ENCODE measurements at regions not wholly inside any gene's neighbourhood (a gene's known extent, or its start where the extent isn't known, plus 50 kb on each side); places are given as distances from the start of the nearest gene placed in this dataset.

DNA sequence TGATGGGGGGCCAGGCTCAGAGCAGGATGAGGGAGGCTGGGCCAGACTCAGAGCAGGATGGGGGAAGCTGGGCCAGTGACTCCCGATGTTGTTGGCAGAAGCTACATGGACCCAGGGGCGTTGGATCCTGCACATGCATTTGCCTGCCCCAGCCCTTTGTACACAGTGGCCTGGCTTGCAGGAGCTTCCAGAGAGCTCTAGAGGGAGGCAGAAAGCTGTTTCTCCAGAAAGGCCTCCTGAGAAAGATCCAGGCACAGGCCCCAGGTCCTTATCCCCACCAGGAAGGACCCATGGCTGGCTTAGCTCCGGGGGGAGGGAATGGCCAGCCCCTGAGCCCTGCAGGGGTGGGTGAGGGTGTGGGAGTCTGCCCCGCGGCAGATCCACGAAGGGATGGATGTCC, 106.6 kb upstream of the ACTRT2 start:
- BruUV-seq (replicated peaks) = no TSS peak
- TF ChIP-seq, protein P1, sequence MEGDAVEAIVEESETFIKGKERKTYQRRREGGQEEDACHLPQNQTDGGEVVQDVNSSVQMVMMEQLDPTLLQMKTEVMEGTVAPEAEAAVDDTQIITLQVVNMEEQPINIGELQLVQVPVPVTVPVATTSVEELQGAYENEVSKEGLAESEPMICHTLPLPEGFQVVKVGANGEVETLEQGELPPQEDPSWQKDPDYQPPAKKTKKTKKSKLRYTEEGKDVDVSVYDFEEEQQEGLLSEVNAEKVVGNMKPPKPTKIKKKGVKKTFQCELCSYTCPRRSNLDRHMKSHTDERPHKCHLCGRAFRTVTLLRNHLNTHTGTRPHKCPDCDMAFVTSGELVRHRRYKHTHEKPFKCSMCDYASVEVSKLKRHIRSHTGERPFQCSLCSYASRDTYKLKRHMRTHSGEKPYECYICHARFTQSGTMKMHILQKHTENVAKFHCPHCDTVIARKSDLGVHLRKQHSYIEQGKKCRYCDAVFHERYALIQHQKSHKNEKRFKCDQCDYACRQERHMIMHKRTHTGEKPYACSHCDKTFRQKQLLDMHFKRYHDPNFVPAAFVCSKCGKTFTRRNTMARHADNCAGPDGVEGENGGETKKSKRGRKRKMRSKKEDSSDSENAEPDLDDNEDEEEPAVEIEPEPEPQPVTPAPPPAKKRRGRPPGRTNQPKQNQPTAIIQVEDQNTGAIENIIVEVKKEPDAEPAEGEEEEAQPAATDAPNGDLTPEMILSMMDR (conservative IDR thresholded peaks at IDR 0.05; ENCODE audit: low read length) = no peak
- TF ChIP-seq EZH2phosphoT487 (IDR thresholded peaks at IDR 0.05; ENCODE audit: borderline replicate concordance, low read depth, low read length) = no peak

DNA sequence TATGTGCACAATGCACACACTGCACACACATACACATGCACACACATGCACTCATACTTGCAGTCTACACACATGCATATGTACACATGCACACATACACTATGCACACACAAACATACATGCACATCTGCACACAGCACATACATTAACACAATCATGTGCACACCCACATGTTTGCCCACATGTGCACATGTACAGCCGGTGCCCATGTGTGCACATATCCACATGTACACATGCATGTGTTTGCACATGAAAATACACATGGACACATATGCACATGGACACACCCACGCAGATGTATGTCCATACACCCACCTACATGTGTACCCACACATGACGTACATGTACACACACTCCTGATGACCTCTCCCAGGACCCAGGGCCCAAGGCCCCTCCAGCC, 105.1 kb upstream of the ACTRT2 start:
- Histone ChIP-seq H4K20me1 (ENCODE audit: insufficient read depth, low read length) (no peaks in the 10 kb centered on the region), H3K36me3 (ENCODE audit: insufficient read depth, low read length) (no peaks in the 10 kb centered on the region), H2AFZ (ENCODE audit: low read length) (no peak overlapping the region), H3K27ac (ENCODE audit: low read depth, low read length, poor library complexity, severe bottlenecking) (no peak overlapping the region), H3K4me3 (ENCODE audit: low read depth, low read length, poor library complexity, severe bottlenecking) (no peak overlapping the region), H3K4me2 (ENCODE audit: low read length) (no peak overlapping the region), H3K9me2 (ENCODE audit: insufficient read depth, low read length) (no peaks in the 10 kb centered on the region), H3K9me3 (ENCODE audit: low read length) (no peaks in the 10 kb centered on the region), H3K4me1 (ENCODE audit: insufficient read depth, low read length, poor library complexity, severe bottlenecking) (no peaks in the 10 kb centered on the region), H3K79me2 (ENCODE audit: insufficient read depth, low read depth, low read length) (no peaks in the 10 kb centered on the region)
- intact Hi-C loops (cut with micrococcal nuclease; ENCODE audit: unreplicated experiment) = no loop called here
- ChIA-PET POLR2A (no interaction called here), CTCF (ENCODE audit: unreplicated experiment) (no interaction called here)
- BruUV-seq (replicated peaks) = no TSS peak
- no peak for DNase-seq (ENCODE audit: low spot score)
- TF ChIP-seq EZH2phosphoT487 (IDR thresholded peaks at IDR 0.05; ENCODE audit: borderline replicate concordance, low read depth, low read length) = no peak
- TF ChIP-seq, protein P1 (conservative IDR thresholded peaks at IDR 0.05; ENCODE audit: low read length) = no peak

More for the DNA sequence above, 106.6 kb upstream of the ACTRT2 start:
- Histone ChIP-seq H3K27ac (ENCODE audit: low read depth, low read length, poor library complexity, severe bottlenecking) (no peak overlapping the region), H3K4me3 (ENCODE audit: low read depth, low read length, poor library complexity, severe bottlenecking) (no peak overlapping the region), H3K9me3 (ENCODE audit: low read length) (no peaks in the 10 kb centered on the region), H3K4me1 (ENCODE audit: insufficient read depth, low read length, poor library complexity, severe bottlenecking) (no peaks in the 10 kb centered on the region), H2AFZ (ENCODE audit: low read length) (no peak overlapping the region), H4K20me1 (ENCODE audit: insufficient read depth, low read length) (no peaks in the 10 kb centered on the region), H3K36me3 (ENCODE audit: insufficient read depth, low read length) (no peaks in the 10 kb centered on the region), H3K9me2 (ENCODE audit: insufficient read depth, low read length) (no peaks in the 10 kb centered on the region), H3K79me2 (ENCODE audit: insufficient read depth, low read depth, low read length) (no peaks in the 10 kb centered on the region), H3K4me2 (ENCODE audit: low read length) (no peak overlapping the region)
- intact Hi-C loops (cut with micrococcal nuclease; ENCODE audit: unreplicated experiment) = no loop called here
- POLR2A ChIA-PET = no interaction called here
- CTCF ChIA-PET (ENCODE audit: unreplicated experiment) = no interaction called here
- DNase-seq (ENCODE audit: low spot score) = no peak

DNA sequence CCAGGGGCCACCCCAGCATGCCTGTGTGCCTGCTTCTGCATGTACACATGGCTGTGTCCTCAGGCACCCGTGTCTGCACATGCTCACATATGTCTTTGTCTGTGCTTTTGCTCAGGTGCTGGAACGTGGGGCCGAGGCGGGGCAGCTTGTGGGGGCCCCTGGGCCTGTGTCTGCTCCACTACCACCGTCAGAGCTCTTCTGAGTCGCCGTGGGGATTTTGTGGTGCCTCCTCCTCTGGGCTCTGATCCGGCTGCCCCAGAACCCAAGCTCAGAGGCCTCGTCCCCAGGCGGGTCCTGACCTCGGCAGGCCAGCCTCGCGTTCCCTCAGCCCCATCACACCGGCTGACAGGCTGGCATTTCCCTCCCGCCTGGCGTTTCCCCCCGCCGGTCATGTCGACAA, 104.6 kb upstream of the ACTRT2 start:
- ChIA-PET CTCF (ENCODE audit: unreplicated experiment) (no interaction called here), POLR2A (no interaction called here)
- Histone ChIP-seq H3K4me3 (ENCODE audit: low read depth, low read length, poor library complexity, severe bottlenecking) (no peak overlapping the region), H3K9me2 (ENCODE audit: insufficient read depth, low read length) (no peaks in the 10 kb centered on the region), H3K36me3 (ENCODE audit: insufficient read depth, low read length) (no peaks in the 10 kb centered on the region), H2AFZ (ENCODE audit: low read length) (no peak overlapping the region), H3K4me2 (ENCODE audit: low read length) (no peak overlapping the region), H3K4me1 (ENCODE audit: insufficient read depth, low read length, poor library complexity, severe bottlenecking) (no peaks in the 10 kb centered on the region), H3K9me3 (ENCODE audit: low read length) (no peaks in the 10 kb centered on the region), H3K79me2 (ENCODE audit: insufficient read depth, low read depth, low read length) (no peaks in the 10 kb centered on the region), H4K20me1 (ENCODE audit: insufficient read depth, low read length) (no peaks in the 10 kb centered on the region), H3K27ac (ENCODE audit: low read depth, low read length, poor library complexity, severe bottlenecking) (no peak overlapping the region)
- intact Hi-C loops (cut with micrococcal nuclease; ENCODE audit: unreplicated experiment) = no loop called here
- no TSS peak for BruUV-seq (replicated peaks)
- no peak for TF ChIP-seq EZH2phosphoT487 (IDR thresholded peaks at IDR 0.05; ENCODE audit: borderline replicate concordance, low read depth, low read length)
- TF ChIP-seq, protein P1 (conservative IDR thresholded peaks at IDR 0.05; ENCODE audit: low read length) = no peak
- DNase-seq (ENCODE audit: low spot score) = no peak
